KBM-7 (cell line): ENCODE measurements at regions not wholly inside any gene's neighbourhood (a gene's known extent, or its start where the extent isn't known, plus 50 kb on each side); places are given as distances from the start of the nearest gene placed in this dataset.

ENCODE experiments used
- DNase-seq: peaks from one replicate; pipeline ENCODE4 v3.0.0-alpha.2; 2015
- in situ Hi-C: fragments of 300-500 bp; cut with MboI; formaldehyde crosslinking; loops from 2 replicates; pipeline ENCODE4 v1.14.3; 2020; ENCODE audit warnings: low sequenced_read_pairs, low pct_unique_long_range_greater_than_20kb, mixed read lengths

- DNase-seq, result no peak
- in situ Hi-C loops, result no loop called here
Observed at GRCh38 chr16:14341324-14342225, 270.5 kb downstream of the MRTFB start.

- in situ Hi-C loops, result no loop called here
- DNase-seq, result no peak
Observed at GRCh38 chr16:14339694-14340093, 268.6 kb downstream of the MRTFB start.

GRCh38 chr16:14338969-14339368 lies 267.9 kb downstream of the MRTFB start:
- in situ Hi-C loops, result no loop called here
- DNase-seq, result no peak

DNA sequence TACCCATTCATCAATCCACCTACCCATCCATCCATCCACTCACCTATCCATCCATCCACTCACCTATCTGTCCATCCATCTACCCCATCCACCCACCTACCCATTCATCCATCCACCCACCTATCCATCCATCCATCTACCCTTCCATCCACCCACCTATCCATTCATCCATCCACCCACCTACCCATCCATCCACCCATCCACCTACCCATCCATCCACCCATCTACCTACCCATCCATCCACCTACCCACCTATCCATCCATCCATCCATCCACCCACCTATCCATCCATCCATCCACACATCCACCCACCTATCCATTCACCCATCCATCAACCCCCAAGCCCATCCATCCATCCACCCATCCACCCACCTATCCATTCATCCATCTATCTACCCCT lies 267.1 kb downstream of the MRTFB start:
- in situ Hi-C loops, result no loop called here
- no peak for DNase-seq

DNA sequence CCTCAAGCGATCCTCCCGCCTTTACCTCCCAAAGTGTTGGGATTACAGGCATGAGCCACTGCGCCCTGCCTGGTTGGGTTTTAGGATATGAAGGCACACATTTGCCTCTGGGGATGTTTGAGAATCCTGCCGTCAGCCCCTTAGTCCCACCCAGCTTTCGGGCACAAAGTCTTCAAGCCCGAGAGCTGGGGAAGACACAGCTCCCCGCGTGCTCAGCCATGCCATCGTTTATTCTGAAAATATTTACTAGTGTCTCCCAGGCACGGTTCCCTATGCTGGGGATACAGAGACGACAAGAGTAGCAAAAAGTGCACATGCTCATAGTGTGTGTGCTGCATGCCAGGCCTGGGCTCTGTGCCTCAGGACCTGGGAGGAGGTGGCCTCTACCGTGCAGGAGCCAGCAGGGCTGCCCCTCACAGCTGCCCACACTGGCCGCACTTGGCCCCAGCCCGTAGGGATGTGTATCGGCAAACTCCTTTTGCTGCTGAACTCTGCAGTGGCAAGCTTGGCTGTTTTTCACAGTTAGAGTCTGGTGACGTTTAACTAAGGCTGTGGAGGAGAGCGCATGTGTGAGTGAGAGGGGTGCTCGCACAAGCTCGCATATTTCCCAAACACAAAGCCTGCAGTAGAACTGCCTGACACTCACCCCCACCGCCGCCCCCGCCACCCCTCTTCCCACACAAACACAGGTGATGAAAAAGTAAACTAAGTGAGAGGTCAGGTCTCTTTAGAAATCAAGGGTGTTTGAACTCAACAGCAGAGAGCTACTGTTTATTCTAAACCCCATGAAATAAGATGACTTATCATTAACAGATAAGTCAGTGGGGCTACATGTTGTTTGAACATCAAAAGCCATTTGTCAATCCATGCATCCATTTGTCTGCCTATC lies 266.4 kb downstream of the MRTFB start:
- in situ Hi-C loops, result no loop called here
- no peak for DNase-seq

DNA sequence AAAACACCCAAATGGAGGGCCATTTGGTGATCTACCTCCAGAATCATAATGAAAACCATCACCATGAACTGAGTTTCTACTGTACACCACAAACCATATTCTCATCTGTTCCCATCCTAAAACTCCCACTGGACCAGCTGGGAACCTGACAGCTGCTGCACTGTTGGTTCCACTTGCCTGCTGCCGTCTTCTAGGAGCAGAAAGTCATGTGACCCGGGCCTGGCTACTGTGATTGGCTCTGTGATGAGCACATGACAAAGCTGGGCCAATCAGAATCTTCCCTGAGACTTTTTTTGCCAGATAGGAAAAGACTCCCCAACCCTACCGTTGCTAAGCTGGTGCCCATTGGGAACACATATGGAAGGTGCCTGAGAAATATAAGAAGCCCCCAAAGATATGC lies 264.2 kb downstream of the MRTFB start:
- no peak for DNase-seq
- in situ Hi-C loops, result no loop called here

GRCh38 chr16:14334366-14335080 lies 263.4 kb downstream of the MRTFB start:
- in situ Hi-C loops, result no loop called here
- DNase-seq, result no peak

GRCh38 chr16:14333361-14333760 lies 262.2 kb downstream of the MRTFB start:
- in situ Hi-C loops, result no loop called here
- no peak for DNase-seq

DNA sequence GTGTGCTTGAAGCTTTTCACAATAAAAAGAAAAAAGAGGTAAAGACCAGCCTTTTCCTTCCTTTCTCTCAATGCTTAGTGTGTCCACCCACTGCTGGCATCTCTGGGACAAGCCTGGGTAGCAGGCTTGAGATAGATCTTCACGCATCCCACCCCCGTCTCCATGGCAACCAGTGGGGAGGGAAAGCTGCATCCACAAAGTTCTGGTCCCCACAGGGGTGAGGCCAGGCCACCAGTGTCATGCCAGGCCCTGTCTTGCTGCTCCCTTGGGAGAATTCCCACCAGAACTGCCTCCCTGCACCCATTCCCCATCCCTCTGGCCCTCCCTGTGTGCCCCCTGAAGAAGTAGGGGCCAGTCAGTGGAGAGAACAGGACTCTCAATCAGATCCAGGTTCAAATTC lies 259.9 kb downstream of the MRTFB start:
- no peak for DNase-seq
- in situ Hi-C loops, result no loop called here

GRCh38 chr16:14329727-14330350 lies 258.7 kb downstream of the MRTFB start:
- peak; percentile 66 for DNase-seq

GRCh38 chr16:14325502-14326401 lies 254.6 kb downstream of the MRTFB start:
- no peak for DNase-seq

More at GRCh38 chr16:14329727-14330350, 258.7 kb downstream of the MRTFB start:
- in situ Hi-C loops, result no loop called here

GRCh38 chr16:14324581-14324980 lies 253.5 kb downstream of the MRTFB start:
- in situ Hi-C loops, result no loop called here
- DNase-seq, result no peak

More at GRCh38 chr16:14325502-14326401, 254.6 kb downstream of the MRTFB start:
- in situ Hi-C loops, result no loop called here

- in situ Hi-C loops, result no loop called here
- DNase-seq, result no peak
Observed at GRCh38 chr16:14322186-14322585, 251.1 kb downstream of the MRTFB start.

- no peak for DNase-seq
- in situ Hi-C loops, result no loop called here
Observed at GRCh38 chr16:14321542-14321941, 250.4 kb downstream of the MRTFB start.

GRCh38 chr16:14320406-14320805 lies 249.3 kb downstream of the MRTFB start:
- in situ Hi-C loops, result no loop called here
- no peak for DNase-seq
